ENCODE measurements at regions not wholly inside any gene's neighbourhood (a gene's known extent, or its start where the extent isn't known, plus 50 kb on each side); places are given as distances from the start of the nearest gene placed in this dataset.

- TF ChIP-seq, protein P1, sequence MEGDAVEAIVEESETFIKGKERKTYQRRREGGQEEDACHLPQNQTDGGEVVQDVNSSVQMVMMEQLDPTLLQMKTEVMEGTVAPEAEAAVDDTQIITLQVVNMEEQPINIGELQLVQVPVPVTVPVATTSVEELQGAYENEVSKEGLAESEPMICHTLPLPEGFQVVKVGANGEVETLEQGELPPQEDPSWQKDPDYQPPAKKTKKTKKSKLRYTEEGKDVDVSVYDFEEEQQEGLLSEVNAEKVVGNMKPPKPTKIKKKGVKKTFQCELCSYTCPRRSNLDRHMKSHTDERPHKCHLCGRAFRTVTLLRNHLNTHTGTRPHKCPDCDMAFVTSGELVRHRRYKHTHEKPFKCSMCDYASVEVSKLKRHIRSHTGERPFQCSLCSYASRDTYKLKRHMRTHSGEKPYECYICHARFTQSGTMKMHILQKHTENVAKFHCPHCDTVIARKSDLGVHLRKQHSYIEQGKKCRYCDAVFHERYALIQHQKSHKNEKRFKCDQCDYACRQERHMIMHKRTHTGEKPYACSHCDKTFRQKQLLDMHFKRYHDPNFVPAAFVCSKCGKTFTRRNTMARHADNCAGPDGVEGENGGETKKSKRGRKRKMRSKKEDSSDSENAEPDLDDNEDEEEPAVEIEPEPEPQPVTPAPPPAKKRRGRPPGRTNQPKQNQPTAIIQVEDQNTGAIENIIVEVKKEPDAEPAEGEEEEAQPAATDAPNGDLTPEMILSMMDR (conservative IDR thresholded peaks at IDR 0.05; ENCODE audit: low read depth, low read length): no peak
- H3K4me3 ChIP-seq (ENCODE audit: low read depth, low read length): no peak overlapping the region
- DNase-seq (ENCODE audit: low read depth): peak; percentile 3
Observed at GRCh38 chr18:70973626-70974025, 684.8 kb downstream of the SOCS6 start.

GRCh38 chr18:70966419-70966818 lies 677.6 kb downstream of the SOCS6 start:
- H3K4me3 ChIP-seq (ENCODE audit: low read depth, low read length): no peak overlapping the region
- no peak for DNase-seq (ENCODE audit: low read depth)
- TF ChIP-seq, protein P1 (conservative IDR thresholded peaks at IDR 0.05; ENCODE audit: low read depth, low read length): no peak

DNA sequence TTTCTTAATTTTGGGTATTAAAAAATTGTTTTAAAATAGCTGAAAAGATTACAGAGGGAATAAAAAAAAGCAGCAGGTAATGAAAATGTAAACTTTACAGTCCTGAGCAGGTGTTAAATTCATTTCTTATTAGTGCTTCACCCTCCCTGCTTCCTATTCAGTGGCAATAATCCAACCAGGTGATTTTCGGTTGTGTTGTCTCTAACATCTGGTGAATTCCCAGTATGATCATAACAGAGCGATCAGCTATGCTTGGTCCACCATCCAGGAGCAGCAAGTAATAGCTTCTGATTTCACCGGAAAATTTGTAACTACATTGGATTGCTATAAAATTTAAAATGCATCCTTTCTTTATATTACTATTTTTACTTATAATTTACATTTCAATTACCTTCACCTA lies 673.1 kb downstream of the SOCS6 start:
- TF ChIP-seq, protein P1 (conservative IDR thresholded peaks at IDR 0.05; ENCODE audit: low read depth, low read length): no peak
- H3K4me3 ChIP-seq (ENCODE audit: low read depth, low read length): no peak overlapping the region
- DNase-seq (ENCODE audit: low read depth): no peak

DNA sequence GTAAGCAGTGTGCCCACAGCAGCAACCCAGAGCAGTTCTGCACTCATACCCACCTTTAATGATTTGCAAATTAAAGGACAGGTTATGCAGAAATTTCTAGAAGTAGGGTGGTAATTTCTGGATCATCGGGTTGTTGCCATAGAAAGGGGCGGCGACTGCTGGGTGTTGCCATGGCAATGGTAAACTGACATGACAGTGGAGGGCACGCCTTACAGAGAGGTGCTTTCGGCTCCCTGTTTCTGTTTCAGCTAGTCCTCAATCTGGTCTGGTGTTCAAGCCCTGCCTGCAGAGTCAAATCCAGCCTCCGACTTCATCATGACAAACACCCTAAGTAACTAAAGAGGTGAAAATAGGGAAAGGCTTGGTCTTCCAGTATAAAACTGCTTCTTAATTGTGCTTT lies 667.7 kb downstream of the SOCS6 start:
- no peak overlapping the region for H3K4me3 ChIP-seq (ENCODE audit: low read depth, low read length)
- TF ChIP-seq, protein P1 (conservative IDR thresholded peaks at IDR 0.05; ENCODE audit: low read depth, low read length): no peak
- DNase-seq (ENCODE audit: low read depth): no peak

DNA sequence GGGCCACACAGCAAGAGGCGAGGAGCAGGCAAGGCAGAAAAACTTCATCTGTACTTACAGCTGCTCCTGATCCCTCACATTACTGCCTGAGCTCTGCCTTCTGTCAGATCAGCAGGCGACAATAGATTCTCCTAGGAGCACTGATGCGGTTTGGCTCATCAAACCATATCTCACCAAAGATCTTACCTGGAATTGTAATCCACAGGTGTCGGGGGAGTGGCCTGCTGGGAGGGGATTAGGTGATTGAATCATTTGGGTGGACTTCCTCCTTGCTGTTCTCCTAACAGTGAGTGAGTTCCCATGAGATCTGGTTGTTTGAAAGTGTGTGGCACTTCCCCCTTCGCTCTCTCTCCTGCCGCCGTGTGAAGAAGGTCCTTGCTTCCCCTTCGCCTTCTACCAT lies 647.3 kb downstream of the SOCS6 start:
- H3K4me3 ChIP-seq (ENCODE audit: low read depth, low read length): no peak overlapping the region
- DNase-seq (ENCODE audit: low read depth): no peak
- TF ChIP-seq, protein P1 (conservative IDR thresholded peaks at IDR 0.05; ENCODE audit: low read depth, low read length): no peak

DNA sequence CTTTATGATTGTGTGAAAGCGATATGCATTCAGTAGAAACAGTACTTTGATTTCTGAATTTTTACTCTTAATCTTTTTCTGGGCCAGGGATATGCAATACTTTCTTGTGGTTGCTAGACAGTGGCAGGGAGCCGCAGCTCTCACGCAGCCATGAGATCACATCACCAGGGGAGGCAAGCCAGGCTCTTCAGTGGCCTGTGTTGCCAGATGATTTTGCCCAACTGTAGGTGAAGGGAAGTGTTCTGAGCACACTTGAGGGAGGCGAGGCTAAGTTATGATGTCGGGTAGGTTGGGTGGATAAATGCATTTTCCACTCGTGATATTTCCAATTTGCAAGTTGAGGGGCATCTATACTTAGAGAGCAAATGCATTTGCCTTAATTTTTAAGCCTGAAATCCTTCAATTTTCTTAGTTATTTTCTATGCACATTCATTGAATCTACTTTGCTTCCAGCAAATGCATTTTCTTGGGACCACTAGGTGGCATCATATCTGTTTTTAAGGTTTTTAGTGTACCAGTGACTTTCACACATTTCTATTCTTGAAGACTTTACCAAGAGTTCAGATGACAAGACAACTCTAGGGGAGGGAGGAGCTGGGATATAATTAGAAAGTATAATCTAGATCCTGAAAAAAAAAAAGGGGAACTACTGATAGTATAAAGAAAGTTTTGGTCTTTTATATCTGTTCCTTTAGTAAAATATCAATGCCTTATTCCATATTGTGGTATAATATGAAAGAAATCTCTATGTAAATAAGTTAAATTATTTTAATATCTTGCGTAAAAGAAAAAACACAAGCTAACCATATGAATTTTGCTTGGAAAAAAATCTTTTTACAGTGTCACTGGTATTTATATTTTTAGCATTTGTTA lies 643.3 kb downstream of the SOCS6 start:
- TF ChIP-seq, protein P1 (conservative IDR thresholded peaks at IDR 0.05; ENCODE audit: low read depth, low read length): no peak
- peak; percentile 73 for DNase-seq (ENCODE audit: low read depth)
- H3K4me3 ChIP-seq (ENCODE audit: low read depth, low read length): no peak overlapping the region

GRCh38 chr18:70920840-70921374 lies 632.1 kb downstream of the SOCS6 start:
- TF ChIP-seq, protein P1 (conservative IDR thresholded peaks at IDR 0.05; ENCODE audit: low read depth, low read length): no peak
- DNase-seq (ENCODE audit: low read depth): no peak
- no peak overlapping the region for H3K4me3 ChIP-seq (ENCODE audit: low read depth, low read length)

Data from choroid plexus epithelial cell (primary cell).